Liver (tissue), 8 donors: ENCODE measurements at regions not wholly inside any gene's neighbourhood (a gene's known extent, or its start where the extent isn't known, plus 50 kb on each side); places are given as distances from the start of the nearest gene placed in this dataset.

Experiments used
- DNase-seq: peaks from one replicate; pipeline ENCODE4 v3.0.0-alpha.2; 2017; ENCODE audit warnings: low spot score
- H3K27ac ChIP-seq, 2 donors: one replicate each; pipeline ENCODE4 v1.7.0; 2013; ENCODE audit warnings: inconsistent platforms in 2 of 2, low read length in 2 of 2, control low read depth in 1 of 2, low read depth in 1 of 2, mild to moderate bottlenecking in 1 of 2
- H3K27me3 ChIP-seq, 4 donors: one replicate each; pipeline versions ENCODE4 v1.6.1 to v1.7.0; 2013; ENCODE audit warnings: low read length in 3 of 4, inconsistent platforms in 1 of 4, mild to moderate bottlenecking in 1 of 4, moderate library complexity in 1 of 4; ENCODE audit not compliant: control insufficient read depth in 4 of 4, insufficient read depth in 4 of 4
- H3K36me3 ChIP-seq, 4 donors: one replicate each; pipeline versions ENCODE4 v1.6.1 to v1.7.0; 2013; ENCODE audit warnings: low read length in 3 of 4, mild to moderate bottlenecking in 3 of 4, low read depth in 1 of 4, moderate library complexity in 1 of 4; ENCODE audit not compliant: control insufficient read depth in 4 of 4, insufficient read depth in 3 of 4
- H3K4me1 ChIP-seq, 4 donors: one replicate each; pipeline versions ENCODE4 v1.6.1 to v1.7.0; 2013; ENCODE audit warnings: low read length in 3 of 4, mild to moderate bottlenecking in 3 of 4, moderate library complexity in 1 of 4; ENCODE audit not compliant: control insufficient read depth in 4 of 4, insufficient read depth in 4 of 4
- H3K4me3 ChIP-seq, 3 donors: one replicate each; pipeline versions ENCODE4 v1.6.1 to v1.7.0; 2013; ENCODE audit warnings: low read length in 3 of 3, control low read depth in 1 of 3, low read depth in 1 of 3, mild to moderate bottlenecking in 1 of 3
- H3K9ac ChIP-seq, 2 donors: one replicate each; pipeline ENCODE4 v1.7.0; 2013; ENCODE audit warnings: low read length in 2 of 2, mild to moderate bottlenecking in 2 of 2, moderate library complexity in 2 of 2, control low read depth in 1 of 2, low read depth in 1 of 2
- H3K9me3 ChIP-seq, 4 donors: one replicate each; pipeline versions ENCODE4 v1.6.1 to v1.7.0; 2013; ENCODE audit warnings: low read length in 3 of 4; ENCODE audit not compliant: control insufficient read depth in 4 of 4
- ATF3 ChIP-seq: IDR thresholded peaks from 2 replicates; pipeline ENCODE4 v1.6.1; 2016; ENCODE audit warnings: antibody characterized with exemption
- CTCF ChIP-seq: fragments of 150-350 bp; IDR thresholded peaks from 2 replicates; pipeline ENCODE4 v1.5.1; 2017; ENCODE audit warnings: improper control_type of control experiment, low read depth, low read length; ENCODE audit not compliant: missing input control
- EGR1 ChIP-seq, 2 donors: IDR thresholded peaks; 2 replicates each; pipeline ENCODE4 v1.6.1; 2016 to 2018; ENCODE audit warnings: antibody characterized with exemption in 2 of 2, low read depth in 2 of 2
- FOXA1 ChIP-seq: IDR thresholded peaks from 2 replicates; pipeline ENCODE4 v1.6.1; 2016; ENCODE audit warnings: antibody characterized with exemption
- FOXA2 ChIP-seq: IDR thresholded peaks from 2 replicates; pipeline ENCODE4 v1.6.1; 2016; ENCODE audit warnings: antibody characterized with exemption
- GABPA ChIP-seq, 2 donors: IDR thresholded peaks in 1 of 2; conservative IDR thresholded peaks in 1 of 2; 2 replicates each; pipeline ENCODE4 v1.6.1; 2016; ENCODE audit warnings: antibody characterized with exemption in 2 of 2, mild to moderate bottlenecking in 1 of 2, moderate library complexity in 1 of 2
- HNF4A ChIP-seq, 2 donors: conservative IDR thresholded peaks; 2 replicates each; pipeline ENCODE4 v1.6.1; 2016; ENCODE audit warnings: antibody characterized with exemption in 2 of 2, mild to moderate bottlenecking in 2 of 2
- HNF4G ChIP-seq: IDR thresholded peaks from 2 replicates; pipeline ENCODE4 v1.6.1; 2016; ENCODE audit warnings: antibody characterized with exemption
- JUND ChIP-seq, 2 donors: IDR thresholded peaks; 2 replicates each; pipeline ENCODE4 v1.6.1; 2016; ENCODE audit warnings: antibody characterized with exemption in 2 of 2
- MAX ChIP-seq: IDR thresholded peaks from 2 replicates; pipeline ENCODE4 v1.6.1; 2016; ENCODE audit warnings: antibody characterized with exemption
- NR2F2 ChIP-seq: IDR thresholded peaks from 2 replicates; pipeline ENCODE4 v1.6.1; 2016; ENCODE audit warnings: antibody characterized with exemption
- RAD21 ChIP-seq, 2 donors: IDR thresholded peaks; 2 replicates each; pipeline ENCODE4 v1.6.1; 2016; ENCODE audit warnings: antibody characterized with exemption in 2 of 2, mild to moderate bottlenecking in 2 of 2
- RXRA ChIP-seq, 2 donors: IDR thresholded peaks; 2 replicates each; pipeline ENCODE4 v1.6.1; 2017 to 2018; ENCODE audit warnings: antibody characterized with exemption in 2 of 2, mild to moderate bottlenecking in 1 of 2
- SP1 ChIP-seq: IDR thresholded peaks from 2 replicates; pipeline ENCODE4 v1.6.1; 2018; ENCODE audit warnings: antibody characterized with exemption, mild to moderate bottlenecking
- TAF1 ChIP-seq: conservative IDR thresholded peaks from 2 replicates; pipeline ENCODE4 v1.6.1; 2016; ENCODE audit warnings: antibody characterized with exemption, mild to moderate bottlenecking
- YY1 ChIP-seq: IDR thresholded peaks from 2 replicates; pipeline ENCODE4 v1.6.1; 2016; ENCODE audit warnings: antibody characterized with exemption, mild to moderate bottlenecking
- ZBTB33 ChIP-seq: IDR thresholded peaks from 2 replicates; pipeline ENCODE4 v1.6.1; 2016; ENCODE audit warnings: antibody characterized with exemption
- WGBS: extraction: QIAGEN DNeasy Blood & Tissue Kit; methylation state at CpG from one replicate; pipeline ENCODE4 v1.1.7; 2013; 5-methylcytosine and 5-hydroxymethylcytosine counted together
- donor health status: healthy.
- donor health status: healthy.
- donor health status: healthy.
- donor health status: healthy.
- donor health status: healthy.

GRCh38 chr10:69709366-69709941 is 79.4 kb downstream of the FAM241B start (continued):
- no peak for TF ChIP-seq CTCF
- no peak for TF ChIP-seq RAD21 (IDR thresholded peaks at IDR 0.05)
- TF ChIP-seq JUND (IDR thresholded peaks at IDR 0.05): no peak
- no peak for TF ChIP-seq MAX
- no peak for TF ChIP-seq HNF4A (conservative IDR thresholded peaks at IDR 0.05)
- TF ChIP-seq TAF1: no peak
- TF ChIP-seq ATF3: no peak
- TF ChIP-seq RXRA (IDR thresholded peaks at IDR 0.05): no peak
- no peak for TF ChIP-seq EGR1 (IDR thresholded peaks at IDR 0.05; ENCODE audit: low read depth in 2 of 2)
- TF ChIP-seq FOXA2: no peak
- no peak for TF ChIP-seq NR2F2
- TF ChIP-seq SP1: no peak
- no peak for TF ChIP-seq HNF4G

- TF ChIP-seq SP1: no peak
- TF ChIP-seq NR2F2: no peak
- no peak for TF ChIP-seq MAX
- TF ChIP-seq HNF4G: no peak
- TF ChIP-seq TAF1: no peak
- TF ChIP-seq GABPA (IDR thresholded peaks at IDR 0.05 in 1 of 2, conservative IDR thresholded peaks at IDR 0.05 in 1 of 2): no peak
- no peak for TF ChIP-seq FOXA2
- Histone ChIP-seq H3K27ac (no peak overlapping the region), H3K4me1 (no peaks in the 10 kb centered on the region), H3K27me3 (no peaks in the 10 kb centered on the region), H3K36me3 (no peaks in the 10 kb centered on the region), H3K9ac (no peak overlapping the region), H3K9me3 (no peaks in the 10 kb centered on the region), H3K4me3 (no peak overlapping the region)
- WGBS: 89% methylated on average over 9 of the region's 9 CpGs
- no peak for DNase-seq
Measured at GRCh38 chr10:69710008-69710888, 80.2 kb downstream of the FAM241B start.

GRCh38 chr10:69712342-69712741 is 82.3 kb downstream of the FAM241B start:
- Histone ChIP-seq H3K4me3 (no peak overlapping the region), H3K4me1 (peaks cover 0 to 9% (median 2%) of the 10 kb centered on the region in 4 donors), H3K9ac (no peak overlapping the region), H3K36me3 (no peaks in the 10 kb centered on the region), H3K27ac (no peak overlapping the region), H3K9me3 (no peaks in the 10 kb centered on the region), H3K27me3 (no peaks in the 10 kb centered on the region)
- no peak for DNase-seq
- TF ChIP-seq SP1: no peak
- no peak for TF ChIP-seq MAX
- TF ChIP-seq GABPA (IDR thresholded peaks at IDR 0.05 in 1 of 2, conservative IDR thresholded peaks at IDR 0.05 in 1 of 2): no peak
- no peak for TF ChIP-seq RXRA (IDR thresholded peaks at IDR 0.05)
- TF ChIP-seq FOXA1: no peak
- no peak for TF ChIP-seq FOXA2
- no peak for TF ChIP-seq NR2F2
- no peak for TF ChIP-seq JUND (IDR thresholded peaks at IDR 0.05)
- no peak for TF ChIP-seq ZBTB33
- TF ChIP-seq YY1: no peak
- no peak for TF ChIP-seq RAD21 (IDR thresholded peaks at IDR 0.05)
- no peak for TF ChIP-seq CTCF
- no peak for TF ChIP-seq EGR1 (IDR thresholded peaks at IDR 0.05; ENCODE audit: low read depth in 2 of 2)
- 89% methylated on average over 12 of the region's 12 CpGs for WGBS
